GM12892 (cell line): ENCODE measurements at regions not wholly inside any gene's neighbourhood (a gene's known extent, or its start where the extent isn't known, plus 50 kb on each side); places are given as distances from the start of the nearest gene placed in this dataset.

Experiments
- POLR2A ChIP-seq: IDR thresholded peaks from 2 replicates; pipeline ENCODE4 v1.6.1; 2011; ENCODE audit warnings: low read depth, low read length, control low read depth
- POLR2AphosphoS5 ChIP-seq: IDR thresholded peaks from 2 replicates; pipeline ENCODE4 v1.6.1; 2011; ENCODE audit warnings: low read depth, low read length, control low read depth
- TAF1 ChIP-seq: IDR thresholded peaks from 2 replicates; pipeline ENCODE4 v1.6.1; 2011; ENCODE audit warnings: low read depth, mild to moderate bottlenecking, control low read depth, low read length, borderline replicate concordance

- TF ChIP-seq POLR2A (no peak), POLR2AphosphoS5 (no peak), TAF1 (no peak)
Observed at GRCh38 chr22:47768027-47768426, 1005.6 kb downstream of the TBC1D22A start.
